PC-9 (cell line): ENCODE measurements at regions not wholly inside any gene's neighbourhood (a gene's known extent, or its start where the extent isn't known, plus 50 kb on each side); places are given as distances from the start of the nearest gene placed in this dataset.

Experiments used
- BruUV-seq: library from RNA; stranded (reverse); fragments of 400-500 nt; replicated peaks from 2 replicates; lab custom pipeline; 2021; lab: Mats Ljungman, UMichigan
- CTCF ChIA-PET: fragments of 300-600 bp; sonication (Branson Sonifier 250); formaldehyde crosslinking; loops from one replicate; lab custom pipeline; 2022; ENCODE audit warnings: antibody characterized with exemption; lab: Charles Lee
- POLR2A ChIA-PET: fragments of 300-600 bp; sonication (Branson Sonifier 250); formaldehyde crosslinking; loops from one replicate; lab custom pipeline; 2022; ENCODE audit warnings: antibody characterized with exemption; ENCODE audit not compliant: unreplicated experiment; lab: Charles Lee
- DNase-seq, 2 experiments: peaks; one replicate each; pipeline versions ENCODE4 v3.0.0 to v3.0.0-alpha.2; 2015 to 2022; ENCODE audit warnings: mixed read lengths in 1 of 2
- H2AFZ ChIP-seq: fragments of 200-600 bp; sonication (generic); 2 replicates; pipeline ENCODE4 v1.8.1; 2017; ENCODE audit warnings: antibody characterized with exemption
- H3F3A ChIP-seq: fragments of 200-600 bp; sonication (generic); 2 replicates; pipeline ENCODE4 v1.8.1; 2017; ENCODE audit warnings: antibody characterized with exemption, mild to moderate bottlenecking, low read depth; ENCODE audit not compliant: insufficient read depth
- H3K27ac ChIP-seq: fragments of 200-600 bp; sonication (generic); 2 replicates; pipeline ENCODE4 v1.6.1; 2016; ENCODE audit warnings: mixed run types
- H3K27me3 ChIP-seq: fragments of 200-600 bp; sonication (generic); 2 replicates; pipeline ENCODE4 v1.6.1; 2016; ENCODE audit warnings: low read depth, mixed run types; ENCODE audit not compliant: insufficient read depth
- H3K36me3 ChIP-seq: fragments of 200-600 bp; sonication (generic); 2 replicates; pipeline ENCODE4 v1.6.1; 2016; ENCODE audit warnings: low read depth, mixed run types
- H3K4me1 ChIP-seq: fragments of 200-600 bp; sonication (generic); replicated peaks from 2 replicates; pipeline ENCODE4 v1.6.1; 2016; ENCODE audit warnings: mixed run types; ENCODE audit not compliant: insufficient read depth
- H3K4me2 ChIP-seq: fragments of 200-600 bp; sonication (generic); 2 replicates; pipeline ENCODE4 v1.6.1; 2017; ENCODE audit warnings: mixed run types
- H3K4me3 ChIP-seq: fragments of 200-600 bp; sonication (generic); 2 replicates; pipeline ENCODE4 v1.6.1; 2016; ENCODE audit warnings: mixed run types
- H3K79me2 ChIP-seq: fragments of 200-600 bp; sonication (generic); 2 replicates; pipeline ENCODE4 v1.6.1; 2017; ENCODE audit warnings: low read depth, mixed run types
- H3K9me2 ChIP-seq: fragments of 200-600 bp; sonication (generic); 2 replicates; pipeline ENCODE4 v1.8.1; 2017; ENCODE audit warnings: mild to moderate bottlenecking; ENCODE audit not compliant: insufficient read depth
- H3K9me3 ChIP-seq: fragments of 200-600 bp; sonication (generic); 2 replicates; pipeline ENCODE4 v1.8.1; 2016; ENCODE audit warnings: low read depth; ENCODE audit not compliant: insufficient read depth
- H4K20me1 ChIP-seq: fragments of 200-600 bp; sonication (generic); 2 replicates; pipeline ENCODE4 v1.8.1; 2017; ENCODE audit not compliant: insufficient read depth
- EZH2 ChIP-seq: fragments of 200-600 bp; sonication (generic); IDR thresholded peaks from 2 replicates; pipeline ENCODE4 v1.8.0; 2017; ENCODE audit warnings: antibody characterized with exemption, low read depth
- intact Hi-C: fragments of 100-400 bp; cut with micrococcal nuclease; formaldehyde crosslinking; loops from one replicate; pipeline ENCODE4 v1.10.0; 2022; ENCODE audit not compliant: unreplicated experiment
- TF ChIP-seq, protein P1 (sequence below): fragments of 200-600 bp; sonication (generic); conservative IDR thresholded peaks from 2 replicates; pipeline ENCODE4 v1.6.1; 2017; ENCODE audit warnings: mixed run types, antibody characterized with exemption, mild to moderate bottlenecking, moderate library complexity

- no peaks in the 10 kb centered on the region for H3K9me2 ChIP-seq
- H3K9me3 ChIP-seq, result no peaks in the 10 kb centered on the region
- no peak overlapping the region for H3K4me3 ChIP-seq
- ChIA-PET POLR2A (no interaction called here), CTCF (no interaction called here)
- no peak overlapping the region for H3K27ac ChIP-seq
- no peak overlapping the region for H2AFZ ChIP-seq
- peaks cover 86% of the 10 kb centered on the region for H3K27me3 ChIP-seq
- intact Hi-C loops, result no loop called here
- H4K20me1 ChIP-seq, result no peaks in the 10 kb centered on the region; the same call in 1 of the 2 replicates
- no peaks in the 10 kb centered on the region for H3F3A ChIP-seq
- no peak for DNase-seq
- H3K4me2 ChIP-seq, result no peak overlapping the region
- no peak for TF ChIP-seq EZH2
- TF ChIP-seq, protein P1, sequence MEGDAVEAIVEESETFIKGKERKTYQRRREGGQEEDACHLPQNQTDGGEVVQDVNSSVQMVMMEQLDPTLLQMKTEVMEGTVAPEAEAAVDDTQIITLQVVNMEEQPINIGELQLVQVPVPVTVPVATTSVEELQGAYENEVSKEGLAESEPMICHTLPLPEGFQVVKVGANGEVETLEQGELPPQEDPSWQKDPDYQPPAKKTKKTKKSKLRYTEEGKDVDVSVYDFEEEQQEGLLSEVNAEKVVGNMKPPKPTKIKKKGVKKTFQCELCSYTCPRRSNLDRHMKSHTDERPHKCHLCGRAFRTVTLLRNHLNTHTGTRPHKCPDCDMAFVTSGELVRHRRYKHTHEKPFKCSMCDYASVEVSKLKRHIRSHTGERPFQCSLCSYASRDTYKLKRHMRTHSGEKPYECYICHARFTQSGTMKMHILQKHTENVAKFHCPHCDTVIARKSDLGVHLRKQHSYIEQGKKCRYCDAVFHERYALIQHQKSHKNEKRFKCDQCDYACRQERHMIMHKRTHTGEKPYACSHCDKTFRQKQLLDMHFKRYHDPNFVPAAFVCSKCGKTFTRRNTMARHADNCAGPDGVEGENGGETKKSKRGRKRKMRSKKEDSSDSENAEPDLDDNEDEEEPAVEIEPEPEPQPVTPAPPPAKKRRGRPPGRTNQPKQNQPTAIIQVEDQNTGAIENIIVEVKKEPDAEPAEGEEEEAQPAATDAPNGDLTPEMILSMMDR, result no peak
- H3K79me2 ChIP-seq, result no peaks in the 10 kb centered on the region
- H3K36me3 ChIP-seq, result no peaks in the 10 kb centered on the region
- no peaks in the 10 kb centered on the region for H3K4me1 ChIP-seq
- BruUV-seq, result no TSS peak
These were observed 367.0 kb downstream of the FOXL1 start for GRCh38 chr16:86945166-86945900.

GRCh38 chr16:86946396-86946795 is 368.0 kb downstream of the FOXL1 start:
- H4K20me1 ChIP-seq, result no peaks in the 10 kb centered on the region; the same call in 1 of the 2 replicates
- H3K36me3 ChIP-seq, result no peaks in the 10 kb centered on the region
- ChIA-PET POLR2A (no interaction called here), CTCF (no interaction called here)
- H3K27me3 ChIP-seq, result peaks cover 81% of the 10 kb centered on the region
- no peak overlapping the region for H3K4me2 ChIP-seq
- H3F3A ChIP-seq, result no peaks in the 10 kb centered on the region
- H3K27ac ChIP-seq, result no peak overlapping the region
- no peak overlapping the region for H2AFZ ChIP-seq
- no peaks in the 10 kb centered on the region for H3K9me2 ChIP-seq
- H3K9me3 ChIP-seq, result no peaks in the 10 kb centered on the region
- H3K79me2 ChIP-seq, result no peaks in the 10 kb centered on the region
- BruUV-seq, result no TSS peak
- no peak for TF ChIP-seq EZH2
- TF ChIP-seq, protein P1, result no peak
- DNase-seq, result no peak
- no peaks in the 10 kb centered on the region for H3K4me1 ChIP-seq
- intact Hi-C loops, result no loop called here
- H3K4me3 ChIP-seq, result no peak overlapping the region

- Histone ChIP-seq H3K9me3 (no peaks in the 10 kb centered on the region), H3F3A (no peaks in the 10 kb centered on the region), H3K4me1 (no peaks in the 10 kb centered on the region), H3K27ac (no peak overlapping the region), H3K79me2 (no peaks in the 10 kb centered on the region), H3K36me3 (no peaks in the 10 kb centered on the region), H2AFZ (no peak overlapping the region), H4K20me1 (no peaks in the 10 kb centered on the region; the same call in 1 of the 2 replicates), H3K4me3 (no peak overlapping the region), H3K27me3 (peaks cover 77% of the 10 kb centered on the region), H3K4me2 (no peak overlapping the region), H3K9me2 (no peaks in the 10 kb centered on the region)
- TF ChIP-seq, protein P1, result no peak
- TF ChIP-seq EZH2, result no peak
- ChIA-PET POLR2A (no interaction called here), CTCF (no interaction called here)
- no peak for DNase-seq
- intact Hi-C loops, result no loop called here
- no TSS peak for BruUV-seq
These were observed 368.6 kb downstream of the FOXL1 start for GRCh38 chr16:86946981-86947380.
